Cardiac muscle cell (in vitro differentiated cells and primary cell): ENCODE measurements at regions not wholly inside any gene's neighbourhood (a gene's known extent, or its start where the extent isn't known, plus 50 kb on each side); places are given as distances from the start of the nearest gene placed in this dataset.

ENCODE experiments used
- DNase-seq, 2 donors: peaks; one replicate each; pipeline versions ENCODE4 v3.0.0 to v3.0.0-alpha.2; 2010 to 2017; ENCODE audit warnings: low read depth in 1 of 2, low spot score in 1 of 2
- H3K27ac ChIP-seq: fragments of 200-600 bp; sonication (generic); 2 replicates; pipeline ENCODE4 v1.5.1; 2016
- H3K27me3 ChIP-seq: fragments of 200-600 bp; sonication (generic); 2 replicates; pipeline ENCODE4 v1.6.0; 2016; ENCODE audit warnings: control low read depth
- H3K36me3 ChIP-seq: fragments of 200-600 bp; sonication (generic); 2 replicates; pipeline ENCODE4 v1.5.1; 2016; ENCODE audit warnings: control low read depth
- H3K4me1 ChIP-seq: fragments of 200-600 bp; sonication (generic); 2 replicates; pipeline ENCODE4 v1.8.1; 2017; ENCODE audit warnings: low read depth, mild to moderate bottlenecking, mixed run types
- H3K4me3 ChIP-seq: fragments of 200-600 bp; sonication (generic); 2 replicates; pipeline ENCODE4 v1.5.1; 2016; ENCODE audit warnings: mild to moderate bottlenecking
- H3K9me3 ChIP-seq: fragments of 200-600 bp; sonication (generic); 2 replicates; pipeline ENCODE4 v1.5.1; 2017; ENCODE audit warnings: low read depth, mild to moderate bottlenecking, control low read depth
- CTCF ChIP-seq: IDR thresholded peaks from 2 replicates; pipeline ENCODE4 v1.5.1; 2012; ENCODE audit warnings: low read depth, mild to moderate bottlenecking, low read length

DNA sequence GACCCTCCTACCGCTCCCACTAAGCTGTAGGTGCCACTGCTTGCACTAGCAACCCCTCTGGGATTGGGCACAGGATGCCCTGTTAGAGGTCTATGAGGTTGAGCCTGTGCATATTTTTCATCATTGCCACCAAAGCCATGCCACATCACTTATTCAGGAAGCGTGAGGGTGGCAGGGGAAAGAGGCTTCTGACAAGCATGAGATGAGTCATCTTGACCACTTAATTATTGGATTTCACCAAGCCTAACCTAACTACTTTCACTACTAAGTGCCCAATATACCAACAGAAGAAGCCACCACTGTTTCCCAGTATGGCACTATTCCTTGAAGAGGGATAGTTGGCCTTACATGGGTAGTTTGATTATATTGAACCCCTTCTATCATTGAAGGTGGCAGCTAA is 181.3 kb upstream of the EPHA4 start:
- Histone ChIP-seq H3K27me3 (no peaks in the 10 kb centered on the region), H3K4me1 (no peaks in the 10 kb centered on the region), H3K4me3 (no peak overlapping the region), H3K27ac (no peak overlapping the region), H3K9me3 (no peaks in the 10 kb centered on the region), H3K36me3 (no peaks in the 10 kb centered on the region)
- DNase-seq, result no peak
- no peak for TF ChIP-seq CTCF

DNA sequence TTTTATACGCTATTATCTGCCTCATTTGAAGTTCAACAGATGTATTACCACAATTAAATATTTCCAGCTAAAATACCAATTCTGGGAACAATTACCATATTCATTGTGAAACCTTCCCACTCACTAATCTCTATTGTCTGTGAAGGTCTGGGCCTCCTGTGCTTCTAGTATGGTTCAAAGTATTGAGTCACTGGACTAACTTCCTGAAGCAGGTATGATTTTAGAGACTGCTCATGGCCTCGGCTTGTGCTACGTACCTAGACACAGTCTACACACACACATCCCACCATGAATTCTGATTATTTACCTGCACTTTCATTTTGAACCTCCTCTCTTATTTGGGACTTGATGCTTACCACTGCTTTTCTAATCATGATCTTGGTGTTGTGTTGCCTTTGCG is 180.7 kb upstream of the EPHA4 start:
- Histone ChIP-seq H3K27me3 (no peaks in the 10 kb centered on the region), H3K36me3 (no peaks in the 10 kb centered on the region), H3K27ac (no peak overlapping the region), H3K9me3 (no peaks in the 10 kb centered on the region), H3K4me1 (no peaks in the 10 kb centered on the region), H3K4me3 (no peak overlapping the region)
- DNase-seq, result no peak
- no peak for TF ChIP-seq CTCF

- Histone ChIP-seq H3K27ac (no peak overlapping the region), H3K9me3 (no peaks in the 10 kb centered on the region), H3K27me3 (no peaks in the 10 kb centered on the region), H3K4me1 (no peaks in the 10 kb centered on the region), H3K36me3 (no peaks in the 10 kb centered on the region), H3K4me3 (no peak overlapping the region)
- DNase-seq, result no peak
- no peak for TF ChIP-seq CTCF
Observed at GRCh38 chr2:221750316-221750715, 178.2 kb upstream of the EPHA4 start.

GRCh38 chr2:221747289-221747972 is 175.3 kb upstream of the EPHA4 start:
- Histone ChIP-seq H3K9me3 (no peaks in the 10 kb centered on the region), H3K36me3 (no peaks in the 10 kb centered on the region), H3K27ac (no peak overlapping the region), H3K4me3 (no peak overlapping the region), H3K27me3 (no peaks in the 10 kb centered on the region), H3K4me1 (no peaks in the 10 kb centered on the region)
- no peak for DNase-seq
- TF ChIP-seq CTCF, result no peak

DNA sequence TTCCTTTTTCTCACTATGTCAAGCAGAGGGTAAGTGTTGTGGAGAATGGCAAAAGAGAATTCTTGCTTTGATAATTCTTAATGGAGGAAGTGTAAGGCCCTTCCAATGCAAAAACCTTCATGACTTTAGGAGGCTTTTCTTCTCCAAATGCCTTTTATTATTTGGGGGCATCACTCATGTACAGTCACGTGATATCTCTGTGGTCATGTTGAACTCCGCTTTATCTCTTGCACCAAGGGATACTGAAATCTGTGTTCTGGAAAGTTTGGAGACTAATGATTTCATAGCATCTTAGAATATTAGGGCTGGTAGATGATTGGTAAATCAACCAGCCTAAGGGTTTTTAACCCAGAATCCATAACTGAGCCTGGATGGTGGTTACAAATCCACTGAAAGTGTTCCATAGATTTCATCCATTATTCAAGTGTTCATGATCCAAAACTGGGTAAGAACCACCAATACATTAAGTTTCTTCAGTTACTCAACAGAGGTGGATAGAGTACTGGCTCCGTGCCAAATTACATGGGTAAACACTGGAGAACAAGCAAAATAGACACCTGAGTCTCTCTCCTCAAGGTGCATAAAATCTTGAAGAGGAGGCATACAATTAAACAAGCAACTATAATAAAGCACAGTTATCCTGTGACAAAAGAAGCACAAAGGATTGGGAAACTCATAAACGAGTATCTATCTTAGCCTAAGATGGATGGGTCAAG is 169.6 kb upstream of the EPHA4 start:
- Histone ChIP-seq H3K27me3 (no peaks in the 10 kb centered on the region), H3K36me3 (no peaks in the 10 kb centered on the region), H3K4me3 (no peak overlapping the region), H3K27ac (no peak overlapping the region), H3K4me1 (no peaks in the 10 kb centered on the region), H3K9me3 (no peaks in the 10 kb centered on the region)
- no peak for DNase-seq
- TF ChIP-seq CTCF, result no peak
